ENCODE measurements at regions not wholly inside any gene's neighbourhood (a gene's known extent, or its start where the extent isn't known, plus 50 kb on each side); places are given as distances from the start of the nearest gene placed in this dataset.
A peak's percentile ranks its signal among the peaks of the same experiment; 100 is the strongest.

DNA sequence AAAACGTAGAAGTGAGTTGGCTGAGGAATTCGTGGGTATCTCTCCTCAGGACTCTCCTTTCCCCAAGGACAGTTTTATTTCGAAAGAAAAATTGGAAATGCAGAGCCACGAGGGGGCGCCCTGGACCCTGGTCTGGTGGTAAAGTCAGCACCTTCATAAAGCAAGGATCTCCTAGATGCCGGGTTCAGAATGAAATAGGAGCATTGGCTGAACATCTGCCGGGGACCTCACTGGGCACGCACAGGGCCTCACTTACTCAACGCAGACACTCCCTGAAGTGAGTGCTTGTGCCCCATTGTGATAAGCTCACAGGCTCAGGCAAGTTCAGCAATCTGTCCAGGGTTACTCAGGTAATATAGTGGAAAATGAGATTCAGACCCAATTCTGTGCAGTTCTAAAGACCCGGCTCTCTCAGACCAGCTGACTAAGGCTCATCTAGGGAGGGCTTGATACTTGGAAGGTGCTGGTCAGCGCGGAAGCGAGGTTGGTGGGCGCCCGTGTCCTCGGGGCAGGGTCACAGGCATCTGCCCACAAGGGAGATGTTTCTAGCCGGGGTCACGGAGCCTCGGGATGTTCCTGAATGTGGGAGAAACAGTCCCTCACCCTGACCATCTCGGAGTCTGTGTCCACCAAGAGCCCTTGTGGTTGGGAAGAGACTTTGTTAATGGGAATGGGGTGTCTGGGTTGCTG lies 55.7 kb upstream of the ETV3 start:
- peak; percentile 50 for DNase-seq (ENCODE audit: low read depth)

DNA sequence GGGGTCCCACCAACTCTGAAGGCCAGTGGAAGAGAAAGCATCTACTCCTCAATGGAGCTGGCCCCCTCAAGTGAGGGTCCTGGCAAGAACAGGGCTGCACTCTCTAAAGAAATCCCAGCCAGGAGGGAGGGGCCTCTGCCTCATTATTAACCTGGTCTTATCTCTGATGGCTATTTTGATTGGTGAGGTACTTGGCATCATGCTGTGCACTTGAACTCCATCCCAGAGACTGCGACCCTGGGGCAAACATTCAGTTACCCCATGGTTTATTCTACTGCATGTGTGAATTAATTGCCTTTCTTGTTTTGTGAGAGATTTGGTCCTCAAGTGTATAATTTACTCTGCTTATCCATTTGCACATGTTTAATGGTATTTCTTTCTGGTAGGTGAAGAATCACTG lies 55.0 kb upstream of the ETV3 start:
- no peak for DNase-seq (ENCODE audit: low read depth)

DNA sequence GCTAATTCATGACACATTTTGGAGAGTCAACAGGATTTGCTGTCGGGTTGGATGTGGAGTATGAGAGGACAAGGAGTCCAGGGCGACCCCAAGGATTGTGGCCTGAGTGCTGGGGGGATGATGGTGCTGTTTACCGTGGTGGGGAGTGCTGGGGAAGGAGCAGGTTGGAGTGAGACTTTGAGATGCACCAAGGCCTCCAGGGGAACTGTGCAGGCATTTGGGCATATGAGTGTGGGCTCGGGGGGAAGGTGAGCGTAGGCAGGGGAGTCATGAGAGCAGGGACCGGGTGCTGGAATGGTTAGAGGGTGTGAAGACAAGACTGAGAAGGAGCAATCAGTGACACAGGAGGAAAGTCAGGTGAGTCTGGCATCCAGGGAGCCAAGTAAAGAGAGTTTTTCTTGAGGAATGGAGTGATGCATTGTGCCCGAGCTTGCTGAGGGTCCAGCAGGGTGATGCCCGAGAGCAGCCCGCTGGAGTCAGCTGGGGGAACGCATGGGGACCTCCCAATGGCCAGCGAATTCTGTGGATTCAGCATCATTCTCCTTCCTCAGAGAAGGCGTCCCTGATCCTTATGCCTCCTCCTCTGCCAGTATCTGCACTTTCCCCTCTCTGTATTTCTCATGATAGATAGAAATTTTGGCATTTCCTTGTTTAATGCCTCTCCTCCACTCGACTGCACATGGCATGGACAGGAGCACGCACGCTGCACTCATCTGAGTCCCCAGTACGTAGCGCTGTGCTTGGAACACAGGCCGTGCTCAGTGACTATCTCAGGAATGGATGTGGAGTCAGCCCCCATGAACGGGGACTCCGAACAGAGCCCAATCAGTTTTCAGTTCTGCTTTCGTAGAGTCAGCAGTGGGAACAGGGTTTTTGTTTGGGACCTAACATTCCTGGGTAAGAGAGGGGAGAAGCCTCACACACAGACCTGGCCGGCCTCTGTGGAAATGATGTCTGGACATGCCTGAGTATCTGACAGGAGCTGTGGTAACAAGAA lies 52.1 kb upstream of the ETV3 start:
- DNase-seq (ENCODE audit: low read depth): no peak

DNA sequence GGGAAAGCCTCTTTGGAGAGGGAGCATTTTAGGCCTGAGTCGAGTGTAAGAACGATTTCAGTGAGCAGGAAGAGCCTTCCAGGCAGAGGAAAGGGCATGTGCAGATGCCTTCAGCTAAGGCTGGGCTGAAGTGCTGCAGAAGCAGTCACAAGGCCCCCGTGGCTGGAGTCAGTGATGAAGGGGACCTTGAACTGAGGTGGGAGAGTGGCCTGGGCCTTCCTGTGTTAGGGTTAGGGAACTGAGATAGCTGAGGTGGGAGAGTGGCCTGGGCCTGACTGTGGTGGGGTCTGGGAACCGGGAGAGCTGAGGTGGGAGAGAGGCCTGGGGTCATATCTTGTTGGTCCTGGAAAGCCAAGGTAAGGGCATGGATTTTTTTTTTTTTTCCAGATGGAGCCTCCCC lies 50.9 kb upstream of the ETV3 start:
- no peak for DNase-seq (ENCODE audit: low read depth)

Measured in LHCN-M2 (cell line).